ENCODE measurements at regions not wholly inside any gene's neighbourhood (a gene's known extent, or its start where the extent isn't known, plus 50 kb on each side); places are given as distances from the start of the nearest gene placed in this dataset.

- TF ChIP-seq CTCF (IDR thresholded peaks at IDR 0.05) (no peak), EZH2 (IDR thresholded peaks at IDR 0.05) (no peak)
Measured at GRCh38 chr6:23457321-23457720, 668.7 kb upstream of the NRSN1 start.

Measured in neural progenitor cell (in vitro differentiated cells).